EL (cell line): ENCODE measurements at regions not wholly inside any gene's neighbourhood (a gene's known extent, or its start where the extent isn't known, plus 50 kb on each side); places are given as distances from the start of the nearest gene placed in this dataset.
A peak's percentile ranks its signal among the peaks of the same experiment; 100 is the strongest.

Experiments
- DNase-seq: peaks from one replicate; pipeline ENCODE4 v3.0.0-alpha.2; 2016

DNA sequence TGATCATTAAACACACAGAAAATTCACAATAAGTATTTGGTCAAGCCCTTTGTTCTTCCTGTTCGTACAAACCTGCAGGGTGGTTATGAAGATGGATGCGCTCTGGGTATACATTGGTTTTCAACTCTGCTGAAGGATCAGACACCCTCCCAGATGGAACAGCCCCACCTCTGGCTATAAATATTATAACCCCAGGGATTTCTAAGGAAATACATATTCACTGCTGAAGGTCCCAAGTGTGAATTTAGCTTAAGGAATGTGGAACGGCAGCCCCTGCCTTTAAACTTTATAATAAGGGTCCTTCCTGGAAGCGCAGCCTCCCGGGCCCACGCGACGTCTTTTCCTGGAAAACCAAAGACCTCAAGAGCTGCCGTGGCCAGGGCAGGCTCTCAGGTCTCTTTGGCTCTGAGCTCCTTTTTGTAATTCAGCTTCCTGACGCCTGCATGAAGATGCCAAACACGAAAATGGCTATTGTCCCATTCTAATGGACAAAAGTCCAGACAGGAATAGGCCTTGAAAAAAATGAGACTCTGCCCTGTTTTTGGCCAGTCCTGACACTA lies 172.4 kb upstream of the SSTR4 start:
- DNase-seq = no peak

DNA sequence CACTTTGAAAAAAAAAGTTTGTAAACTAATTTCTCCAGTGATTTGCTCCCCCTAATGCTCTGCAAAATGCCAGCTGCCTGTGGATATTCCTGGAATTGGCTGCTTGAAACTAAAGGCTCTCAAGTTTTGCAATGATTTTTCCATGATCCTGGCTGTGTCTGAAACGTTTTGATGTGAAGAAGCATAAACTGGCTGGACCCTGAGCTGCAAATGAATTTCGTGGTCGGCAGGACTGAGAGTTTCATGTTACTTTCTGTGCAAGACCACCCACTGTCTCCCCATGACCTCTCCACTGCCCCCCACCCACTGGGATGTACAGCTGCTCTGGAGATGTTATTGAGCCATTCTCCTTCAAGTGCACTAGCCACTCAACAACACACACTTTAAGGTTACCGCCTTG lies 171.3 kb upstream of the SSTR4 start:
- DNase-seq = no peak

DNA sequence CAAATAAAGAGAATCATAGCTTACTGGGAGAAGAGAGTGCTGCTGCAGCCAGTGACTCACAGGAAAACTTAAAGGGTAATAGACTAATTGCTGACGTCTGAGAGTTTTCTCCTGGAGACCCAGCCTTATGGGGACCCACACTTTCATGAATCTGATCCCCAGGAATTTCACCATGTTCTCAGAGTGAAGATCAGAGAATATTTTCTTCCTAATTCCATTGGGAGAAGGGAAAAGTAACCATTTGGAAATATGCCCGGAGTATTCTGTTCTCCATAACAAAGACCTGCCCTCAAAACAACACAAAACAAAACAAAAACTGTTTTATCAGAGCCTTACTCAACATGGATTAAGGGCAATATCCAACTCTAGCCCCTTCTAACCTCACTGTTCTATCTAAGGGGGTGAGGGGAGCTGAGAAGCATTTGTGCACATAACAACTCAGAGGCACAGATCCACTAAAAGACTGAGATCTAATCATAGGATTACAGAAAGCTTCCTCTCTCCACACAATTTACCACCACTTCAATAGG lies 168.2 kb upstream of the SSTR4 start:
- no peak for DNase-seq

- DNase-seq = no peak
These were observed 156.9 kb upstream of the SSTR4 start for GRCh38 chr20:22878166-22878565.

- DNase-seq = no peak
These were observed 154.8 kb upstream of the SSTR4 start for GRCh38 chr20:22880277-22880676.

GRCh38 chr20:22887796-22888195 lies 147.3 kb upstream of the SSTR4 start:
- no peak for DNase-seq

GRCh38 chr20:22890594-22891300 lies 144.4 kb upstream of the SSTR4 start:
- no peak for DNase-seq

DNA sequence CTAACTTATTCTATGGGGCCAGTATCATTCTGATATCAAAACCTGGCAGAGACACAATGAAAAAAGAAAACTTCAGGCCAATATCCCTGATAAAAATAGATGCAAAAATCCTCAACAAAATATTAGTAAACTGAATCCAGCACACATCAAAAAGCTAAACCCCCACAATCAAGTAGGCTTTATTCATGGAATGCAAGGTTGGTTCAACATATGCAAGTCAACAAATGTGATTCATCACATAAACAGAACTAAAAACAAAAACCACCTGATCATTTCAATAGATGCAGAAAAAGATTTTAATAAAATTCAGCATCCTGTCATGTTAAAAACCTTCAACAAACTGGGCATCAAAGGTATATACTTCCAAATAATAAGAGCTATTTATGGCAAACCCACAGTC lies 133.9 kb upstream of the SSTR4 start:
- no peak for DNase-seq

DNA sequence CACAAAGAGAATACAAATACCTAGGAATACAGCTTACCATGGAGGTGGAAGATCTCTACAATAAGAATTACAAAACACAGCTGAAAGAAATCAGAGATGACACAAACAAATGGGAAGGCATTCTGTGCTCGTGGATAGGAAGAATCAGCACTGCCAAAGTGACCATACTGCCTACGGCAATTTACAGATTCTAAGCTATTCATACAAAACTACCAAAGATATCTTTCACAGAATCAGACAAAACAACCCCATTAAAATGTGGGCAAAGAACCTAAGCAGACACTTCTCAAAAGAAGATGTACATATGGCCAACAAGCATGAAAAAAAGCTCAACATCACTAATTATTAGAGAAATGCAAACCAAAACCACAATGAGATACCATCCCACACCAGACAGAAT lies 133.2 kb upstream of the SSTR4 start:
- no peak for DNase-seq

DNA sequence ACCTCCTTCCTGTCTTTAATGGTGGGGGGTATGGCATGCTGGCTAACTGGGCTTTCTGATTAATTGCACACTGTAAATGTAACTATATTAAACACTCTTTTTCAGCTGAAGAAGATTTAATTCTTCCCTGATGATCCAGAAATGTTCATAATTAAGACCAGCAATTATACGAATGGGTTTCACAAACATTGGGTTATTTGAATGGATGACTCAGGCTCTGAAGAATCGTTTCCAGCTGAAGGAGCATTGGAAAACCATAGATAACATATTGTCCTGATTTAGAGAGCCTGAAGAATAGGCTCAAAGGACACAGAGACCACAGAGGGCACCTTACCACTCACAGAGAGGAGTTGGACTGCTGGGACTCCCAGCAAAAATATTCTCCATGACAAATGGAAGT lies 130.7 kb upstream of the SSTR4 start:
- DNase-seq = no peak

- DNase-seq = no peak
These were observed 130.2 kb upstream of the SSTR4 start for GRCh38 chr20:22904905-22905304.

GRCh38 chr20:22905658-22906057 lies 129.5 kb upstream of the SSTR4 start:
- no peak for DNase-seq

DNA sequence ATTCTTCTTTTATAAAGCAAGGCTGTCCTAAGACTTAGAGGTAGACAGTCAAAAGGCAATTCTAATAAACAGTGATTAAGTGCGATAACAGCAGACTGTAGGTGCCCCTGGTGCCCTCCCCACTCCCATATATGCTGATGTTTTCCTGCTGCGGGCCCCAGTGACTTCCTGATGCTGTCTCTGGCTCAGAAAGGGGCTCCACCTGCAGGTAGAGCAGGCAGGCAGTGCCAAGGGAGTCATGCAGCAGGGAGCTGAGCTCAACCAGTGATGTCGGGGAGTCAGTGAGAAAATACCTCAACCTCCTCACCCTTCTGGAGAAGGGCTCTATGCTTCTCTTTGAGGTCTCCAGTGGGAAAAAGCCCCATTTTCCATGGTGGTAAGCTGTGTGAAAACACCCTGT lies 126.7 kb upstream of the SSTR4 start:
- no peak for DNase-seq

DNA sequence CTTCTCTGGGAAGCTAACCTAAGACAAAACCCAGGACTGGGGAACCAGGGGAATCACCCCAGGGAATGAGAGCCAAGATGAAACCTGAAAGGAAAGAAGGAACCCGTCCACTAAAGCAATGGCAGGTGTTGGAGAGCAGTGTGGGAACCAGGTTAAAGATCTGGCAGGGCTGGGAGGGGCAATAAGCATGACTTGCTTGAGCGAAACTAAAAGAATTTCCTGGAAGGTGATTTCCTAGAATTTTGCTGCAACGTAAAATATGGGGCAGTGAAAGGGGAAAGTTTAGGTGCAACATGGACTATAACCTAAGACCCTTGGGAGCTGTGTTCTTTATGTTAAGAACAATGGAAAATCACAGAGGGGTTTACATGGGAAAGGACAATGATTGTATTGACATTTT lies 126.2 kb upstream of the SSTR4 start:
- no peak for DNase-seq

GRCh38 chr20:22909436-22909835 lies 125.7 kb upstream of the SSTR4 start:
- no peak for DNase-seq

- DNase-seq = no peak
These were observed 124.7 kb upstream of the SSTR4 start for GRCh38 chr20:22910287-22910852.

DNA sequence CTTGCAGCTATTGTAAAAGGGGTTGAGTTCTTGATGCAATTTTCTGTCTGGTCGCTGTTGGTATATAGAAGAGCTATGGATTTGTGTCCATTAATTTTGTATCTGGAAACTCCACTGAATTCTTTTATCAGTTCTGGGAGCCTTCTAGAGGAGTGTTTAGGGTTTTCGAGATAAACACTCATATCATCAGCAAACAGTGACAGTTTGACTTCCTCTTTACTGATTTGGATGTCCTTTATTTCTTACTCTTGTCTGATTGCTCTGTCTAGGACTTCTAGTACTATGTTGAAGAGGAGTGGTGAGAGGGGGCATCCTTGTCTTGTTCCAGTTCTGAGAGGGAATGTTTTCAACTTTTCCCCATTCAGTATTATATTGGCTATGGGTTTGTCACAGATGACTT lies 120.8 kb upstream of the SSTR4 start:
- no peak for DNase-seq

DNA sequence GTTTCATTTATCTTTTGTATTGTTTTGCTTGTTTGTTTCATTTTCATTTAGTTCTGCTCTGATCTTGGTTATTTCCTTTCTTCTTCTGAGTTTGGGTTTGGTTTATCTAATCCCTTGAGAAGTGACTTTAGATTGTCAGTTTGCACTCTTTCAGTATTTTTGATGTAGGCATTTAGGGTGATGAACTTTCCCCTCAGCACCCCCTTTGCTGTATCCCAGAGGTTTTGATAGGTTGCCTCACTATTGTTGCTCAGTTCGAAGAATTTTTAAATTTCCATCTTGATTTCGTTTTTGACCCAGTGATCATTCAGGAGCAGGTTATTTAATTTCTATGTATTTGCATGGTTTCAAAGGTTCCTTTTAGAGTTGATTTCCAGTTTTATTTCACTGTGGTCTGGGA lies 119.6 kb upstream of the SSTR4 start:
- DNase-seq = no peak

GRCh38 chr20:22916021-22916842 lies 118.9 kb upstream of the SSTR4 start:
- no peak for DNase-seq

DNA sequence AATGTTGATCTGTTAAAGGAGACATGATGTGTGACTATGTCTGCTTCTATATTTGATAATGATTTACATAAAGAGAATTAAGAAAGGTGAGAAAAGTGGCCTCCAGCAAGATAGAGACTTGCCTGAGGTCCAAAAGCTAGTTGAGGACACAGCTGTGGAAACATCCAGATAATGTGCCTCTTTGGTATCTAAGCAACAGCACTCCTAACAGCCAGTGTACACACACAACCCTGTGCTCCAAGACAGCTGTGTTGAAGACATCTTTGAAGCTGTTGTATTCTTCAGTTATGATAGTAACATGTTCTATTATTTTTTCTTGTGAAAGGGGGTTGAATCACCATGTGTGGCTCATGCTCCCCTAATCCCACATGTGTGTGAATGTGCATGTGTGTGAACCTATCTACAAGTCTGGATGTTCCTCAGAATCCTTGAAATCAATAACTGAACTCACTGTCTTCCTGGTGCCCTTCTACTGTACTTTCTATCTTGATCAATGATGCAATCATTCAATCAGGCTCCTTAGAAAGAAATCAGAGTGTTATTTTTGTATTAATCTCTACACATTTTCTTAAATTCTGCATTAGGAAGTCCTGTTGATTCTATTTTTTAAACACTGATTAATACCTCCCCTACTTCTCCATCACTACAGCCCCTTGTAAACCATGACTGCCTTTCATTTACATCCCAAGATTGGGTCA lies 116.7 kb upstream of the SSTR4 start:
- DNase-seq = no peak

DNA sequence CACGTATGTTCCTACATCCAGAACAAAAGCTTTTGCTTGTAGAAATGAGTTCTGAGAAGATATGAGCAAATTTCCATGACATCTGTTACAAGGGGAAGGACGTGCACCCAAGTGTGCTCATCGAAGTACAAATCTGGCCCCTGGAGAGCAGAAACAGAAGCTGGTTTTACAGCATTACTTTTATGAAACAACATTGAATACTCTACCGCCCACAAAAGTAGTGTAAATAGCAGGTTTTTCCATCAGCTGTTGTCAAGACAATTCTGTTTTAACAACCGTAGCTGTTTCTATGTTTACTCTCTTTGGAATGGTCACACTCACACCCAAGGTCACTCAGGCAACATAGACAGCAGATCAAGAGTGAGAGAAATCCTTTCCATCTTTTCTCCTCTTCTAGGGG lies 114.2 kb upstream of the SSTR4 start:
- no peak for DNase-seq

- DNase-seq = peak; percentile 70
These were observed 113.3 kb upstream of the SSTR4 start for GRCh38 chr20:22921595-22922421.
